GM18909 (cell line): ENCODE measurements at regions not wholly inside any gene's neighbourhood (a gene's known extent, or its start where the extent isn't known, plus 50 kb on each side); places are given as distances from the start of the nearest gene placed in this dataset.
"Not testable (repeated sequence)": the region's sequence is repeated elsewhere in the genome, so short reads cannot be mapped to it uniquely, and the experiment has no call there.

Experiments used
- ATAC-seq: cut with Tn5 transposase; IDR thresholded peaks from one replicate; pipeline ENCODE4 v1.9.1; 2021; ENCODE audit warnings: mild to moderate bottlenecking; ENCODE audit not compliant: unreplicated experiment, poor library complexity

DNA sequence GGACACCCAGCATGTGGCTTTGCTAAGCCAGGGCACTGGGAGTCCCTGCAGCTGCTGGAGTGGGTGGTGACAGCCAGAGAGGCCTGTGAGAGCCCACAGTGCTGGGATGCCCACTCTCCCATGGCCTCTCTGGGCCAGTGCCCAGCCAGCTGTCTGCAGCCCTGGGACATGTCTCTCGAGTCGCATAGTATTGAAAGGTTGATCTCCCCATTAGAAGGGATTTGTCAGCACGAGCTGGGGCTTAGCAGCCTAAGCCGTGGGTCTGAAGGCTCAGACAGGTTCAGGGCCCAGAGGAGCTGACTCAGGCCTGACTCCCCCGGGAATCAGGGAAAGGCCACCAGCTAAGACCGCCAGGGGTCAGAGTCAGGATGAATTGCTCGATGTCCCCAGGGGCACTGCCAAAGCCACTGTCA, 53.5 kb downstream of the FOXD2 start:
- no peak for ATAC-seq

DNA sequence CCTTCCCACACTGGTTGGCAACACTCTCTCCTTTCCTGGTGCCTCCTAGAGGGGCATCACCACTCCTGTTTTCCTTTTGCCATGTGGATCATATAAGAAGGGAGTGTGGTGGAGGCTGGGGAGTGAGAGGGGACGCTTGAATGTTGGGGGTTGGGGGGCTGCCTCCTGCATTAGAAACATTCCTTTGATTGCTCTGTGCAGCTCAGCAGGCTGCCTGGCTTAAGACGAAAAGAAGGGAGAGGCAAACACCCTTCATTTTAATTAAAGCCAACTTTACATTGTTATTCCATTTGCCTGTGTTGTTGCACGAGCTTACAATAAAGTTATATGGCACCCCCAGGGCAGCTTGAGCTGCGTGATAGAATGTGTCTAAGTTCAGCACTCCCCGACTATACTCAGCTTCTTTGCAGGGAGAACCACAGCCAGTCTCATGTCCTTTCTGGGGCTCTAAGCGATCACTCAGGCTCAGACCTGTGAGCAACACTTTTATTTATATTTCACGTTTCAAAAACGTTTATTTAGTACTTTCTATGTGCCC, 57.4 kb downstream of the FOXD2 start:
- ATAC-seq: no peak

DNA sequence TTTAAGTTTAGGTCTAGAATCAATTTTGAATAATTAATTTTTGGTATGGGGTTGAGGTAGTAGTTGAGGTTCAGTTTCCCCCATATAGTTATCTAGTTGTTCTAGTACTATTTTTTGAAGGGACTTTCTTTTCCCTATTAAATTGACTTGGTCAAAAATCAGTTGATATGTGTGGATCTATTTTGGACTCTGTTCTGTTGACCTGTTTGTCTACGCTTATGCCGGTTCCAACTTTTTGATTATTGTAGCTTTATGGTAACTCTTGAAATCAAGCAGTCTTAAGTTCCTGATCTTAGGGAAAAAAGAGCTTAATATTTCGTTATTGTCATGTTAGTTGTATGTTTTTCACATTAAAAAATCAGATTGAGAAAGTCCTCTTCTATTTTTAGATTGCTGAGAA, 60.7 kb downstream of the FOXD2 start:
- no peak for ATAC-seq

DNA sequence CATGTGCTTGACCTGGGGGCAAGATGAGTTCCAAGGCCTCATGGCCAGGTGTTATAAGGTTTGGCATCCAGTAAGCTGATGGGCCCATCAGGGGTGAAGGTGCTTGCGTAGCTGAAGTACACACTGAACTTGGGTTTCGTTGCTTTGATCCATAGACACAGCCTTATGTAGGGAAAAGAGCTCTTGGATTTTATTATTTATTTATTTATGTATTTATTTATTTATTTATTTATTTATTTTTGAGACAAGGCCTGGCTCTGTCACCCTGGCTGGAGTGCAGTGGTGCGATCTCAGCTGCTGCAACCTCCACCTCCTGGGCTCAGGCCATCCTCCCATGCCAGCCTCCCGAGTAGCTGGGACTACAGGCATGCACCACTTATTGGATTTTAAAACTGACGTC, 63.2 kb downstream of the FOXD2 start:
- ATAC-seq: no peak

DNA sequence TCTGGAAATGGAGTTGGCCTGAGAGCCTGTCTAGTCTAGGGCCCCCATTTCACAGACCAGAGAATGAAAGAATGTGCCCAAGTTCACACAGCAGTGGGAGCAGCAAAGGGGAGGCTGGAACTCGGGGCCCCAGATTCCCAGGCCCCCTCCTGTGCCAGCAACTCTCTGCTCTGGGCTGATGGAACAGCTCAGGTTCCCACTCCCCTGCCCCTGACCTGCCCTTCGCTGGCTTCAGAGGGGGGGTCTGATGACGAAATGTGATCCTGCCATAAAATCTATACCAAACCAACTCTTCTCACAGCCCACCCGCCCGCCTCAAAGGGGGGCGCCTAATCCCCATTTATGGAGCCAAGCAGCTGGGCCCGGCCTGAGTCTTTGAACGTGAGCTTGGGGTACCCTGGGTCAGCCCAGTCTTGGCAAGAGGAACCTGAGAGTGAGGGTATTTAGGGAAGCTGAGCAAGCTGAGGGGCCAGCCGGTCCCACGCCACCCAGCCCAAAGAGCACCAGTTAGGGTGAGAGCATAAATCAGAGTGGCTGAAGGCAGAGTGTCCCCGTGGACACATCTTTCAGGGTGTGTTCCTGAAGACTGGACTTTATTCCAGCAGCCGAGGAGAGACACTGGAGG, 65.0 kb downstream of the FOXD2 start:
- ATAC-seq: no peak

DNA sequence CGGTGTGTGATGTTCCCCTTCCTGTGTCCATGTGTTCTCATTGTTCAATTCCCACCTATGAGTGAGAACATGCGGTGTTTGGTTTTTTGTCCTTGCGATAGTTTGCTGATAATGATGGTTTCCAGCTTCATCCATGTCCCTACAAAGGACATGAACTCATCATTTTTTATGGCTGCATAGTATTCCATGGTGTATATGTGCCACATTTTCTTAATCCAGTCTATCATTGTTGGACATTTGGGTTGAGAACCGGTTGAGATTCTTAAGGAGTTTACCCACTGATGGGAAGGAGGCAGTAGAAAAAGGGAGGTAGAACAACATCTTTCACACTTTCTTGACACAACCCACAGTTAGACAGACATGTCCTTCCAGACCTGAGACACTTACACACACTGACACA, 67.0 kb downstream of the FOXD2 start:
- ATAC-seq: not testable (repeated sequence)

DNA sequence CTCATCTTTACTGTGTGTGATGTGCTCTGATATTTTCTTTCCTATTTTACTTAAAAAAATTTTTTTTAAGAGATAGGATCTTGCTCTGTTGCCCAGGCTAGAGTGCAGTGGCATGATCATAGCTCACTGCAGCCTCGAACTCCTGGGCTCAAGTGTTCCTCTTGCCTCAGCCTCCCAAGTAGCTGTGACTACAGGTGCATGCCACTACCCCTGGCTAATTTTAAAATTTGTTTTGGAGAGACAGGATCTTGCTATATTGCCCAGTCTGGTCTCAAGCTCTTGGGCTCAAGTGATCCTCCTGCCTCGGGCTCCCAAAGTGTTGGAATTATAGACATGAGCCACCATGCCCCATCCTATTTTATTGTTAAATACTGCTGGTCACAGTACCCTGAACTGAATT, 67.4 kb downstream of the FOXD2 start:
- no peak for ATAC-seq

DNA sequence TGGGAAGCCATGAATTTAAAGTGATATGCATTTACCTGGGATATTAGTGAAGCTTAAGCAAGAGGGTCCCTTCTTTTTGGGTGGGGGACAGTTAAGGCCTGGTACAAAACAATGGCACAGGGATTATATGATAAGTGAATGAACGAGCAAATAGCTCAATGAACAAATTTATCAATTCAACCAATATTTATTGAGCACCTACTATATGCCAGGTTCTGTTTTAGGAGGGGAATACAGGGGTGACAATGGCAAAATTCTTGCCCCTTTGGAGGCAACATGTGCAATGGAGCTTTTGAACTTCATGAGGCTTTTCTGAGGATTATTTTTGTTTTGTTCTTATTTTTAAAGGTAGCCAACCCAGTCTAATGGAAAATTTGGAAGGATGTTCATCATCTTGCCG, 68.2 kb downstream of the FOXD2 start:
- ATAC-seq: no peak

DNA sequence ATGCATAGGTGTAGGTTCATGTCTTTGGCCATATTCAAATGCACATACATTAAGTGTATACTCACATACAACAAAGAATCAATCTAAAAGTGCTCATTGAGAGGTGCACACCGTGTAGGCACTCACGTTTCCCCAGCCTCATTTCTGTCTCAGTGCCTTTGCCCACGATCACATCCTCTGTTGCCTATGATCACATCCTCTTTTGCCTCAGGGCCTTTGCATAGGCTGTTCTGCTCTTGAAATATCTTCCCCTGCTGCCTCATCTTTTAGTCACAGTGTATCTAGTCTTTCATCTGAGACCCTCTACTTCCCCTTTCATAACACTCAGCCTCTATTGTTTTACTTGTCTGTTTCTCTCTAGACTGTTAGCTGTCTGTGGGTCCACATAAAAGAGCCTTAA, 69.3 kb downstream of the FOXD2 start:
- ATAC-seq: no peak

DNA sequence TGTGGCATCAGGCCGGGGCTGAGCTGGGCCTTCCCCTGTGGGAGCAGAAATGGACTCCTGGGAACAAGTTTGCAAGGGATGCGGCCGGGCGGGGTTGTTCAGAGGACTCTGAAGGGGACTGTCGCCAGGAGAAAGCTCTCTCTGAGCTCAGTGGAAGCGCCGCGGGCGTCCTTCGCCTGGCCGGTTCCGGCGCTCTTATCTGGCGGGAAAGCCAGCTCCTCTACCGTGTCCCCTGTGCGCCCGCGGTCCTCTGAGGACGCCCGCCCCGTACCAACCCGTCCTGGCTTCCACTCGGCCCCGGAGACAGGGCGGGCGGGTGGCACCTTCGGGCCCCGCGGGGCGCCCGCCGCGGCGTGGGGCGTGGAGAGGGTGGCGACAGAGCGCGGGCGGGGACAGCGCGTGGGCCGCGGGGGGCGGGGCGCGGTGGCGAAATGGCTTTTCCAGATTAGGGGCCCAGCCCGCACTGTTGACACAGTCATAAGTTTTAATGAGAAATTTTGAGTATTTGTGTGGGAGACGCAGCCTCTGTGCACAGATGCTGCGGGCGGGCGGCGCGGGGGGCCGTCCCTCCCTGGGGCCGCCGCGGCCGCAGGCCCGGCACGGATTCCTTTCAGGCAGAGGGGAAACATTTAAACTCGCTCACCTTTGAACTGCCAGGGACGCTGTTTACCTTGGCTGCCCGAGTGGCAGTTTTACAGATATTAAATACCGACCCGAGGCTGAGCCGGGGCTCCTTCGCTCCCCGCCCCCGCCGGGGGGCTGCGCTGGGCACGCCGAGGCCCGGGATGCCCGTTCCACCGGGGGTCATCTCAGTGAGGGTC, 70.2 kb downstream of the FOXD2 start:
- ATAC-seq: no peak

DNA sequence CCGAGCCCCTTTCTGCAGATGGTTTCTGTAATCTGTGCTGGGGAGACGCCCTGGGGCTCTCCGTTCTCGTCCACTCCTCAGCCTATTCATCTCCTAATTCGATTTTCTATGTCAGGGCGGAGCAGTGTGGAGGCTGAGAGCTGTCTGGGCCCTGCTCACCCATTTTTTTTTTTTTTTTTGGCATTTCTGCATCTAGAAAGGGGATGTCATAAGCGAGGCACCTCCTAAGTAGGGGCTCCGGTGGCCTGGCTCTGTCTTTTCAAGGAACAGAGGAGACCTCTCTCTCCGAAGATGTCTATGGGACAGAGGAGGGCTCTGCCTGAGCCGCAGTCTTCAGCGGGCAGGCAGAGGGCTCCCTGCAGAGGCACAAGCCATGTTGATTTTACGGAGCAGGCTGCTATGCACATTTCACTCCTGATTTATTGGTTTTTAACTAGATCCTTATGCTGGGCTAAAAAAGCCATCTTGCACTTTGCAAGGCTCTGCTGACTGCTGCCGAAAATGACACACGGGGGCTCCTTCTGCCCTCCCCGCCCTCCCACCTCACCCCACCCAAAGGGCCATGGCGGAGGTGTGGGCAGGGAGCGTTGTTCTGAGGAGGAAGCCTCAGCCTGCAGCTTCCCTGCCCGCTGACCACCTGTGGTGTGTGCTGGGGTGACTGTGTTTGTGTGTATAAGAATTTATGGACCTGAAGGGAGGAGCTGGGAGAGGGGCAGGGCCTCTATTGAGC, 71.0 kb downstream of the FOXD2 start:
- no peak for ATAC-seq

DNA sequence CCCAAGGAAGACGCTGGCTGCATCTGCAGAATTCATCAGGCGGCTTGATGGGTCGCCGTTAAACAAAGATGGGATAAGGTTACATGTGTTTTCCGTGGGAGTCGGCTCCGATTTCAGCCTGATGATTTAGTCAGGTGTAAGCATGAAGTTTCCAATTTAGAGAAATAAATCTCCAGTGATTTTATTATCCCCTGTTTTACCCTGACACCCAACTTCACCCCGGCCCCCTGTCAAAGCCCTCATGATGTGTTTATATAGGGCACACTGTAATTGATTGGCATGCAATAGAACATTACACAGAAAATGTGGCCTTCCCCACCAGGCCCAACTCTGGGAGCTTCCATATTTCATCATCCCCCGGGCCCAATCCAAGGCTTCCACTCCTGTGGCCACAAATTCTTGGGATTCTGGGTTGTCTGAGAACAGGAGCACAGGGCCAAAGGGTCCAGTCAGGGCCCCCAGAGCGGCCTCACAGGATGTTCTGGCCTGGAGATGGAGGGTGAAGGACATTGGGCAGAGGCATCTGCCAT, 72.5 kb downstream of the FOXD2 start:
- ATAC-seq: no peak

DNA sequence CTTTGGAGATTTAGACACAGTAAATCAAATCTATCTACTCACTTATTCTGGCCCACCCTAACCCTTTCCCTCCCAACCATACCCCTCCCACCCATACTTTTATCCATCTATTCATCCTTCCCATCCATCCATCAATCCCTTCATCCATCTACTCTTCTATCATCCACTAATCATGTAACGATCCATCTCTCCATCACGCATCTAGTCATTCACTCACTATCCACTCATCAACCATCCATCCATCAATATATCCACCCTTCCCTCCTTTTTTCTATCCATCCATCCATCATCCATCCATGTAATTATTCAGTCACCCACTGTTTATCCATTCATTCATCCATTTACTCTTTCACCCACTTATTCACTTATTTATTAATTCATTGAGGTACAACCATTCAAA, 74.0 kb downstream of the FOXD2 start:
- ATAC-seq: no peak

DNA sequence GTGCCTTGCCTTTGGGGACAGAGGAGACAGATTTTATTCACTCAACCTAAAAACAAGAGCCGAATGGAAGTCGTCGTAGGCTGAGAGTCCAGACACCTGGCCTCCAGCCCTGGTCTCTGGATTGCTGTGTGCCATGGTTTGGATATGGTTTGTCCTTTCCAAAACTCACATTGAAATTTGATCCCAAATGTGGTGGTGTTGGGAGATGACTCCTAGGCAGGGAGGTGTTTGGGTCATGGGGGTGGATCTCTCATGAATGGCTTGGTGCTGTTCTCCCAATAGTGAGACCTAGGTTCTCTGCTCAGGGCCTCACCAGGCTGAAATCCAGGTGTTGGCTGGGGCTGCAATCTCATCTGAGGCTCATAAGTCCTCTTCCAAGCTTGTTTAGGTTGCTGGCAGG, 75.5 kb downstream of the FOXD2 start:
- no peak for ATAC-seq

DNA sequence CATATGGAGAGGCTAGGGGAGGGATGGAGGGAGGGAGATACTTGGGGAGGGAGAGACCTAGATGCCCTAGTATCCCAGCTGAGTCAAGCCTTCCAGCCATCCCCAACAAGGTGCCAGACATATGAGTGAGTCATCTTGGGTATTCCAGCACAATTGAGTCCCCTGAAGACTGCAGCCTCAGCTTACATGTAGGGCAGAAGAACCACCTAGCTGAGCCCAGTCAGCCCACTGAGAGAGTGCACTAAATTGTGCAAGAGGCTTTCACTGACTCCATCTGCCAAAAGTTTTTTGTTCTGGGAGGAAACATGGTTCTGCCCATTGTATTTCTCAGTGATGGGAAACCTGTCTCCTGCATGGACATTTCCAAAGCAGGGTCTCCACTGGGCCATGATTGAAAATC, 76.4 kb downstream of the FOXD2 start:
- no peak for ATAC-seq

DNA sequence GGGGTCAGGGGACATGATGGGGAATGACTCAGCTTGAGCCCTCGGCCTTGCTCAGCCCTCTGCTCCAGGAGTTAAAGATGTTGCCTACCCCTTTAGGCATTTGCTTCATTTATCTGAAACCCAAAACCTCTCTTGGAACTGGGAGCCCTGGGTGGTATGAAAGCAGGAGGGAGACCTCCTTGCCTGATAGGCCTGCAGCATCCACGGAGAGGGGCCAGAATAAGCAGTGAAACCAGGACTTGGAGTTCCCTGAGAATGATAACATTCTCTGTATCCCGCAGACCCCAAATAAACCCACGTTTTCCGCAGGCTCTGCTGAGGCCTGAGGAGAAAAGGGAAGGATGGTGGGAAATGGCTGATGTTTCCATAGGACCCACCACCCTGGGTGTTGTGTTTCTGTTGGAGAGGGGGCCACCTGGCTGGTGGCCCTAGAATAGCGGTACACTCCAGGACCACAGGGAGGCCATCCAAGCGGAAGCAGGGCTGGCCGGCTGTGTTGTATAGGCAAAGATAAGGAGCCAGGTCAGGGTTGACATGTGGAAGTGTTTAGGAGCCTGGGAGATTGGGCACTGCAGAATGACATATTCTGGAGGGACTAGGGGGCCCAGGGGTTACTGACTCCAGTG, 77.4 kb downstream of the FOXD2 start:
- no peak for ATAC-seq

DNA sequence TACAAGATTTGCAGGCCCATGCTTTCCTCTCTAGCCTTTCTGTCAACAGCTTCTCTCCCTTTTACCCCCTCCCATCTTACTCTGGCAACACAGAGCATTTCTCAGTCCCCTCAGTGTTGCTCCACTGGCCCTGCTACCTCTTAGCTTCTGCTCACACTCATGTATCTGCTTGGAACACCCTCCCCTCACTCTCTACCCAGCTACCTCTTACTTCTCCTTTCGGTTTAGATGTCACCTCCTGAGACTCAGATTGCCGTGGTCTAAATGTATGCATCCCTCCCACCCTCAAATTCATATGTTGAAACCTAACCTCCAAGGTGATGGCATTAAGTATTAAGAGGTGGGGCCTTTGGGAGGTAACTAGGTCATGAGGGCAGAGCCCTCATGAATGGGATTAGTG, 80.1 kb downstream of the FOXD2 start:
- no peak for ATAC-seq

DNA sequence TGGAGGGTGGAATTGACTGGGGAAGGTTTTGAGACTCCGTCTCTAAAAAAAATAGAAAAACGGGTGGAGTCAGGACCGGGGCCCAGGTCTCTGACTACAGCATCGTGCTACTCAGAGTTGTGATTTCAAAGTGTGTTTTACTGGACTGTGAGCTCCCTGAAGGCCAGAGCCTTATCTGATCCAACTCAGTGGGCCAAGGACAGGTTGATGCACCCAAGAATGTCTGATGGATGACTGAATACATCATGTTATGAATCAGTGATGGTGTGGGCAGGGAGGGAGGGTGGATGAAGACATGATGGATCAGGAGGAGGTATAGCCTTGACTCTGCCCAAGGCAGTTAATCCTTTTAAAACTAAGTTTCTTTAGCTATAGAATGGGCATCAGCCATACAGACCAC, 81.6 kb downstream of the FOXD2 start:
- no peak for ATAC-seq

DNA sequence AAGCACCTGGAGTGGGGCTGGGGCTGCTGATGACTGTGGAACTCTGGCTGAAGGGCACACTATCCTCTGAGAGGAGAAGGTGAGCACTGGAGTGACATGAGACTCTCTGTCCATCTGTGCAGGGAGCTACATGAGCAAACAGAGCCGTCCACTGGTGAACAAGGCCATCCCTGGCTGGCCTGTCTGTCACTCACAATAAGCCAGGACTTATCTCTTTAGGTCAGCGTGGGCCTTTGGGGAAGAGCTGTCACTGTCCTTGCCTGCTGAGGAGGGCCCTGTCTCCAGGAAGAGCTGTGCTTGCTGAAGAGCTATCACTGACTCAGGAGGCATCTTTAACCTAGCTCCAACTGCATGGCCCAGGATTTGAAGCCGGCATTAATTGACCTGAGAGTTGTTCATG, 82.1 kb downstream of the FOXD2 start:
- ATAC-seq: no peak

DNA sequence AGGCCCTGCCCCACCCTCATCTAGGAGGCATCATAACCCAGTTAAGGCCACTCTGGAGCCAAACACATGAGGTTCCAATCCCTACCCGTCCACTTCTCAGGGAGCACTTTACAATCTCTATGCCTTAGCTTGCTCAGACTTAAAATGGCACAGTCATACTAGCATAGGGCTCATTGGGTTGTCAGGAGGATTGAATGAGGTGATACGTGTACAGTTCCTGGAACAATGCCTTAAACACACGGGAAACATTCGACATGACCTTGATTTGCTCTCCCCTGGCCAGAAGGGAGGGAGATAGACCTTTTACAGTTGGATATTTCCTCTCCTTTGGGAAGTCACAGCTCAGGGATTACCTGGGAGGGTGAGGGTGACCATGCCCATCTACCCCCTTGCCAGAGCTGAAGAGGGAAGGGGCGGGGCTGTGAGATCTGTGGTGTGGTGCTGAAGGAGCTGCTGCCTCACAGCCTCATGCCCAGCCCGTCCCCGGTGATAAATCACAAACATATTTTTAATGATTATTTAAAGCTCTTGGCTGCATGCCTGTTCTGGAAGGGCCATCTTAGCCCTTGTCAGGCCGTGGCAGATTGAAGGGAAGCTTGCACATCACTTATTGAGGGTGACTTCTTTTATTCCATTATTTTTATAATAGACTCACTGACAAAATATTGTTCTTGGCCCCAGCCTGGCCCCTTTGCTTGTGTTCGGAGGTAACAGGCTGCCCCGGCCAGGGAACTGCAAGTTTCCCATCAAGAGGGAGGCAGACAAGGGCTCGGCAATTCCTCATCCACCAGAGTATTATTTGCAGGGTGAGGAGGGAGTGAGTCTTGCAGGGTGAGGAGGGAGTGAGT, 83.4 kb downstream of the FOXD2 start:
- no peak for ATAC-seq
